HG02884 (cell line): ENCODE measurements at regions not wholly inside any gene's neighbourhood (a gene's known extent, or its start where the extent isn't known, plus 50 kb on each side); places are given as distances from the start of the nearest gene placed in this dataset.

ENCODE experiments used
- ATAC-seq: cut with Tn5 transposase; IDR thresholded peaks from one replicate; pipeline ENCODE4 v1.9.1; 2021; ENCODE audit warnings: mild to moderate bottlenecking, moderate library complexity; ENCODE audit not compliant: unreplicated experiment

- no peak for ATAC-seq
These were observed 55.0 kb upstream of the SPRED2 start for GRCh38 chr2:65487404-65487803.

GRCh38 chr2:65486802-65487201 lies 54.4 kb upstream of the SPRED2 start:
- no peak for ATAC-seq

- ATAC-seq: no peak
These were observed 53.9 kb upstream of the SPRED2 start for GRCh38 chr2:65486282-65486681.

GRCh38 chr2:65485839-65486238 lies 53.4 kb upstream of the SPRED2 start:
- no peak for ATAC-seq

- ATAC-seq: no peak
These were observed 51.4 kb upstream of the SPRED2 start for GRCh38 chr2:65483763-65484162.

GRCh38 chr2:65482971-65483370 lies 50.6 kb upstream of the SPRED2 start:
- ATAC-seq: no peak
